ENCODE measurements at regions not wholly inside any gene's neighbourhood (a gene's known extent, or its start where the extent isn't known, plus 50 kb on each side); places are given as distances from the start of the nearest gene placed in this dataset.
"Not testable (repeated sequence)": the region's sequence is repeated elsewhere in the genome, so short reads cannot be mapped to it uniquely, and the experiment has no call there.

- DNase-seq (ENCODE audit: low read depth in 3 of 3): no peak
These were observed 150.8 kb downstream of the RBMX2 start for GRCh38 chrX:130552444-130553073.

GRCh38 chrX:130555341-130555740 is 153.6 kb downstream of the RBMX2 start:
- no peak for DNase-seq (ENCODE audit: low read depth in 3 of 3)

- DNase-seq (ENCODE audit: low read depth in 3 of 3): no peak
These were observed 154.0 kb downstream of the RBMX2 start for GRCh38 chrX:130555757-130556156.

GRCh38 chrX:130556951-130557350 is 155.2 kb downstream of the RBMX2 start:
- no peak for DNase-seq (ENCODE audit: low read depth in 3 of 3)

- no peak for DNase-seq (ENCODE audit: low read depth in 3 of 3)
These were observed 158.8 kb downstream of the RBMX2 start for GRCh38 chrX:130560544-130560943.

- DNase-seq (ENCODE audit: low read depth in 3 of 3): no peak
These were observed 160.1 kb downstream of the RBMX2 start for GRCh38 chrX:130561930-130562329.

- DNase-seq (ENCODE audit: low read depth in 3 of 3): no peak
These were observed 161.7 kb downstream of the RBMX2 start for GRCh38 chrX:130563476-130563875.

GRCh38 chrX:130566028-130566683 is 164.4 kb downstream of the RBMX2 start:
- no peak for DNase-seq (ENCODE audit: low read depth in 3 of 3)

GRCh38 chrX:130573030-130573429 is 171.2 kb downstream of the RBMX2 start:
- not testable (repeated sequence) for DNase-seq (ENCODE audit: low read depth in 3 of 3)
